IPS-NIHi7 (cell line): ENCODE measurements at regions not wholly inside any gene's neighbourhood (a gene's known extent, or its start where the extent isn't known, plus 50 kb on each side); places are given as distances from the start of the nearest gene placed in this dataset.
A peak's percentile ranks its signal among the peaks of the same experiment; 100 is the strongest.

ENCODE experiments used
- DNase-seq: peaks from one replicate; pipeline ENCODE4 v3.0.0; 2012; ENCODE audit warnings: mixed read lengths; ENCODE audit errors: extremely low spot score

- DNase-seq = no peak
These were observed 50.0 kb upstream of the CLDN5 start for GRCh38 chr22:19574247-19574646.

- peak; percentile 60 for DNase-seq
These were observed 52.5 kb upstream of the CLDN5 start for GRCh38 chr22:19576460-19577421.

GRCh38 chr22:19577422-19577966, 53.3 kb upstream of the CLDN5 start:
- peak; percentile 21 for DNase-seq

GRCh38 chr22:19578180-19579004, 54.2 kb upstream of the CLDN5 start:
- no peak for DNase-seq

GRCh38 chr22:19579115-19579811, 55.1 kb upstream of the CLDN5 start:
- no peak for DNase-seq

- peak; percentile 12 for DNase-seq
These were observed 55.7 kb upstream of the CLDN5 start for GRCh38 chr22:19579880-19580279.

- DNase-seq = no peak
These were observed 56.2 kb upstream of the CLDN5 start for GRCh38 chr22:19580291-19580890.

- no peak for DNase-seq
These were observed 58.0 kb upstream of the CLDN5 start for GRCh38 chr22:19582033-19582693.

- DNase-seq = no peak
These were observed 62.9 kb upstream of the CLDN5 start for GRCh38 chr22:19586922-19587684.

GRCh38 chr22:19590696-19591095, 66.5 kb upstream of the CLDN5 start:
- peak; percentile 10 for DNase-seq

GRCh38 chr22:19591568-19591967, 67.4 kb upstream of the CLDN5 start:
- no peak for DNase-seq

- no peak for DNase-seq
These were observed 68.3 kb upstream of the CLDN5 start for GRCh38 chr22:19592464-19592863.

GRCh38 chr22:19593991-19594569, 69.9 kb upstream of the CLDN5 start:
- DNase-seq = no peak

GRCh38 chr22:19595532-19595931, 71.3 kb upstream of the CLDN5 start:
- DNase-seq = no peak

GRCh38 chr22:19596680-19597398, 72.6 kb upstream of the CLDN5 start:
- DNase-seq = no peak

- DNase-seq = no peak
These were observed 73.2 kb upstream of the CLDN5 start for GRCh38 chr22:19597399-19597735.

GRCh38 chr22:19598054-19598855, 74.0 kb upstream of the CLDN5 start:
- DNase-seq = no peak

- DNase-seq = no peak
These were observed 74.8 kb upstream of the CLDN5 start for GRCh38 chr22:19599004-19599403.
